Breast epithelium (tissue), 4 donors: ENCODE measurements at regions not wholly inside any gene's neighbourhood (a gene's known extent, or its start where the extent isn't known, plus 50 kb on each side); places are given as distances from the start of the nearest gene placed in this dataset.
"Not testable (repeated sequence)": the region's sequence is repeated elsewhere in the genome, so short reads cannot be mapped to it uniquely, and the experiment has no call there.

Experiments
- DNase-seq, 2 donors: peaks; one replicate each; pipeline ENCODE4 v3.0.0-alpha.2; 2019; ENCODE audit warnings: low spot score in 2 of 2
- H3K27ac ChIP-seq, 2 donors: fragments of 200-600 bp; sonication (generic) in 1 of 2; one replicate each; pipeline ENCODE4 v1.5.1; 2016 to 2019; ENCODE audit warnings: mild to moderate bottlenecking in 1 of 2
- H3K27me3 ChIP-seq, 2 donors: fragments of 200-600 bp; sonication (generic) in 1 of 2; one replicate each; pipeline versions ENCODE4 v1.5.1 to v1.6.0; 2017 to 2019; ENCODE audit warnings: control low read depth in 1 of 2, mild to moderate bottlenecking in 1 of 2
- H3K36me3 ChIP-seq: fragments of 200-600 bp; one replicate; pipeline ENCODE4 v1.5.1; 2019
- H3K4me1 ChIP-seq, 2 donors: fragments of 200-600 bp; sonication (generic); one replicate each; pipeline ENCODE4 v1.5.1; 2016 to 2019; ENCODE audit warnings: control low read depth in 1 of 2
- H3K4me3 ChIP-seq, 3 donors: fragments of 200-600 bp; sonication (generic); 1 replicate in 2 of 3; 2 replicates in 1 of 3; pipeline ENCODE4 v1.5.1; 2016 to 2019; ENCODE audit warnings: mild to moderate bottlenecking in 3 of 3, moderate library complexity in 2 of 3
- H3K9me3 ChIP-seq, 2 donors: fragments of 200-600 bp; sonication (generic) in 1 of 2; one replicate each; pipeline ENCODE4 v1.5.1; 2016 to 2019; ENCODE audit warnings: control low read depth in 1 of 2
- CTCF ChIP-seq, 3 donors: fragments of 450-650 bp; IDR thresholded peaks; one replicate each; pipeline ENCODE4 v1.5.1; 2016 to 2017; ENCODE audit warnings: antibody characterized with exemption in 3 of 3, mild to moderate bottlenecking in 3 of 3, moderate library complexity in 3 of 3
- POLR2A ChIP-seq: fragments of 450-650 bp; IDR thresholded peaks from one replicate; pipeline ENCODE4 v1.6.1; 2016; ENCODE audit warnings: antibody characterized with exemption, mild to moderate bottlenecking, moderate library complexity
- POLR2AphosphoS5 ChIP-seq, 3 donors: sonication (generic); formaldehyde crosslinking; IDR thresholded peaks; one replicate each; pipeline ENCODE4 v1.6.1; 2017; ENCODE audit warnings: antibody characterized with exemption in 3 of 3
- intact Hi-C: fragments of 100-400 bp; cut with DNase I; formaldehyde crosslinking; loops from one replicate; pipeline ENCODE4 v1.15.1; 2023; ENCODE audit warnings: low total_unique reads

DNA sequence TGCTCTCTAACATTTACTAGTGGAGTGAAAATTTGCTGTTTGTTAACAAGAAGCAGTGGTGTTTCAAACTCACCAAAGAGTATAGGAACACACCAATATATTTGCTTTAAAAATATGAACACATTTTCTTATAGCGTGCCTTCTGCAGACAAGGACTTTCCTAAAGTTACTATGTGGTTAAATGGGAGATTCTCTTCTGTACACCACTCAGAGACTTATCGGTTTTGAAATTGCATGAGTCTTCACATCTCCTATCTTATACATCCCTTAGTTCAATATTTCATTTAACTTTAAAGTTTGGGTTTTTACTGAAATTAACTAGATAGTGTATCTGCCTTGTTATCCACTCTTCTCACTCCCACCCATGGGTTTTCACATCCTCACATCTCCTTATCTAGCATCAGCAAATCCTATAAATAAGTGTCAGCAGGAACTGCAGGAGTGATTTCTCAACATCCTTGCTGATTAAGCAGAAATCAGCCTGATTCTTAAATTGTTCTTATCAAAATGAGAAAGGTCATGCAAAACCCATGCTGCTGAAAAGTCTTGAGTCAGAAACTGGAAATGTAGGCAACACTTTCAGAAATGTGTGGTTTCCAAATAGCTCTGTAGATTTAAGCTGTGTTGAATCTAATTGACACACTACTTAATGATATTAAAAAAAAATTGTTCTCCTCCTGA, 1075.6 kb upstream of the GJE1 start:
- no peak for DNase-seq
- intact Hi-C loops: no loop called here
- Histone ChIP-seq H3K36me3 (no peaks in the 10 kb centered on the region), H3K27ac (no peak overlapping the region), H3K27me3 (no peaks in the 10 kb centered on the region), H3K4me3 (no peak overlapping the region), H3K4me1 (no peaks in the 10 kb centered on the region), H3K9me3 (no peaks in the 10 kb centered on the region)
- TF ChIP-seq POLR2AphosphoS5 (IDR thresholded peaks at IDR 0.05) (no peak), POLR2A (no peak), CTCF (IDR thresholded peaks at IDR 0.05) (no peak)

- Histone ChIP-seq H3K4me1 (no peaks in the 10 kb centered on the region), H3K27ac (no peak overlapping the region), H3K9me3 (peaks cover 0 to 4% of the 10 kb centered on the region in 2 donors), H3K36me3 (no peaks in the 10 kb centered on the region), H3K4me3 (no peak overlapping the region), H3K27me3 (no peaks in the 10 kb centered on the region)
- TF ChIP-seq CTCF (IDR thresholded peaks at IDR 0.05): no peak
- no peak for TF ChIP-seq POLR2AphosphoS5 (IDR thresholded peaks at IDR 0.05)
- no peak for TF ChIP-seq POLR2A
- intact Hi-C loops: no loop called here
- DNase-seq: no peak
Observed at GRCh38 chr6:141050471-141050870, 1082.3 kb upstream of the GJE1 start.

GRCh38 chr6:141048451-141048850, 1084.3 kb upstream of the GJE1 start:
- DNase-seq: no peak
- H3K27me3 ChIP-seq: no peaks in the 10 kb centered on the region
- TF ChIP-seq CTCF (IDR thresholded peaks at IDR 0.05) (no peak), POLR2A (no peak), POLR2AphosphoS5 (IDR thresholded peaks at IDR 0.05) (no peak)
- no peaks in the 10 kb centered on the region for H3K36me3 ChIP-seq
- intact Hi-C loops: no loop called here
- no peak overlapping the region for H3K4me3 ChIP-seq
- no peaks in the 10 kb centered on the region for H3K4me1 ChIP-seq
- no peak overlapping the region for H3K27ac ChIP-seq
- H3K9me3 ChIP-seq: peaks cover 0 to 4% of the 10 kb centered on the region in 2 donors

- H3K4me3 ChIP-seq, H3K9me3 ChIP-seq, H3K27ac ChIP-seq, H3K27me3 ChIP-seq, DNase-seq, H3K4me1 ChIP-seq, H3K36me3 ChIP-seq, intact Hi-C loops: not testable (repeated sequence)
Observed at GRCh38 chr6:141046496-141046895, 1086.2 kb upstream of the GJE1 start.

GRCh38 chr6:141041596-141042087, 1091.1 kb upstream of the GJE1 start:
- intact Hi-C loops: no loop called here
- H3K4me1 ChIP-seq: no peaks in the 10 kb centered on the region
- TF ChIP-seq CTCF (IDR thresholded peaks at IDR 0.05): no peak
- no peak for TF ChIP-seq POLR2AphosphoS5 (IDR thresholded peaks at IDR 0.05)
- TF ChIP-seq POLR2A: no peak

More at GRCh38 chr6:141041596-141042087, 1091.1 kb upstream of the GJE1 start:
- peaks cover 8 to 12% of the 10 kb centered on the region in 2 donors for H3K9me3 ChIP-seq
- no peaks in the 10 kb centered on the region for H3K27me3 ChIP-seq
- H3K36me3 ChIP-seq: no peaks in the 10 kb centered on the region
- DNase-seq: no peak
- no peak overlapping the region for H3K4me3 ChIP-seq
- no peak overlapping the region for H3K27ac ChIP-seq
